ENCODE measurements at regions not wholly inside any gene's neighbourhood (a gene's known extent, or its start where the extent isn't known, plus 50 kb on each side); places are given as distances from the start of the nearest gene placed in this dataset.

GRCh38 chr1:187848321-187848720 is 1019.6 kb downstream of the PLA2G4A start:
- TF ChIP-seq CTCF (IDR thresholded peaks at IDR 0.05; ENCODE audit: low read length) (no peak), EZH2phosphoT487 (IDR thresholded peaks at IDR 0.05; ENCODE audit: low read length) (no peak)

All from MM.1S (cell line).